Spleen (tissue), 7 donors: ENCODE measurements at regions not wholly inside any gene's neighbourhood (a gene's known extent, or its start where the extent isn't known, plus 50 kb on each side); places are given as distances from the start of the nearest gene placed in this dataset.

Experiments
- CTCF ChIP-seq, 11 experiments: fragments of 200-600 bp in 7 of 11; fragments of 450-650 bp in 4 of 11; sonication (generic) in 4 of 11; IDR thresholded peaks in 8 of 11; conservative IDR thresholded peaks in 3 of 11; 1 replicate in 7 of 11; 2 replicates in 4 of 11; pipeline versions ENCODE4 v1.4.0 to v1.8.0; 2016 to 2021; ENCODE audit warnings: antibody characterized with exemption in 11 of 11, inconsistent platforms in 4 of 11, mild to moderate bottlenecking in 1 of 11
- POLR2A ChIP-seq, 3 donors: fragments of 450-650 bp; IDR thresholded peaks; one replicate each; pipeline ENCODE4 v1.5.1; 2017; ENCODE audit warnings: antibody characterized with exemption in 3 of 3, mild to moderate bottlenecking in 1 of 3
- donor health status: DM: no; HTN: no; CAD: no; lungs with moderate emphysema.
- donor health status: DM: no; HTN: no; CAD: no.
- donor health status: DM: no; HTN: no; CAD: no.

GRCh38 chr17:36703860-36704266 is 102.5 kb downstream of the MRM1 start:
- TF ChIP-seq POLR2A (IDR thresholded peaks at IDR 0.05) (no peak), CTCF (IDR thresholded peaks at IDR 0.05 in 8 of 11, conservative IDR thresholded peaks at IDR 0.05 in 3 of 11) (no peak)
